Right lung (tissue), 2 donors: ENCODE measurements at regions not wholly inside any gene's neighbourhood (a gene's known extent, or its start where the extent isn't known, plus 50 kb on each side); places are given as distances from the start of the nearest gene placed in this dataset.

Experiments
- DNase-seq, 2 donors: peaks; one replicate each; pipeline ENCODE4 v3.0.0-alpha.2; 2013

DNA sequence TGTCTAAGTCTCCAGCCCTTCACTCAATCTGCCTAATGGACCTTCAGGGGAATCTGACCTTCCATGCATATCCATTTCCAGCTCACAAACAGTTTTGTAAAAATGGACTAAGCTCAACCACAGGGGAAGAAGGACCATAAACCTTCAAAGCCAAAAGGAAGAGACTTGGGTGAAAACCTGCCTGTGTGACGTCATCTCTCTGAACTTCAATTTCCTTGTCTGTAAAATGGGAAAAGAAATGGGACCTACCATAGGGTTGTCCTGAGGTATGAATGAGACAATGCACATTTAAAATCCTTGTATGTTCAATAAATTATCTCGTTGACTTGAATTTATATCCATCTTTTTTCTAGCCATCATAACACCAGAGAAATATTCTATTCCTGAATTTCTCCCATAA, 370.7 kb downstream of the INSC start:
- no peak for DNase-seq

DNA sequence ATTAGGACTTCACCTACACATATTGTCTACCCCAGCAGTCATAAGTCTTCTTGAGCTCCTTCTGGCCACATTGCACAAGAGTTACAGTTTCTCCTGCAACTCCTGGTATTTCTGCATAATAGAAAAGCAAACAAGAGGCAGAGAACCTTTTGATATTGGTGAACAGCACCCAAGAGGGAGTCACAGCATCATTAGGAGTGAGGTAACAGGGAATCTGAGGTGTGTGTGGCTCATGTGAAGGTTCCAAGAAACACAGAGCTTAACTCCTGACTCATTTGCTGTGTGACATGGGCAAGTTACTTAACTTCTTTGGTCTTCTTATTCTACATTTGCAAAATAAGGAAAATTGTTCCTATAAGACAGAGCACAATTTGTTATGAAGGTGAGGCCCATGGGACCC, 374.6 kb downstream of the INSC start:
- DNase-seq, result no peak

DNA sequence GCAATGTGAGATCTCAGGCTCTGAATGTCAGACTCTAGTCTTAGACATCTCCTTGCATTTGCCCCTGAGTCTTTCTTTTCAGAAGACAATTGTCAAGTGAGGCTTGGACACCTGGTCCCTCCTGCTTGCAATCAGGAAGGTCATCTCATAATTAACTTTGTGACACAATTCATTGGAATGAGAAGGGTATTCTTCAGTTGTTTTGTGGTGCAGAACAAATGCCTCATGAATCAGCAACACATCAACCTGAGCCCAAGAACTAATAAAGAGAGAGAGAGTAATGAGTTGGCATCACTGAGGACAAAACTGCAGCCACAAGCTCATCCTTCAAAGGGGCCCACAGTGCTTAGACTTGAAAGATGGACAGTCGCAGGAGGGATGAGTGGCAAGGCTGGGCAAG, 375.8 kb downstream of the INSC start:
- DNase-seq, result no peak

DNA sequence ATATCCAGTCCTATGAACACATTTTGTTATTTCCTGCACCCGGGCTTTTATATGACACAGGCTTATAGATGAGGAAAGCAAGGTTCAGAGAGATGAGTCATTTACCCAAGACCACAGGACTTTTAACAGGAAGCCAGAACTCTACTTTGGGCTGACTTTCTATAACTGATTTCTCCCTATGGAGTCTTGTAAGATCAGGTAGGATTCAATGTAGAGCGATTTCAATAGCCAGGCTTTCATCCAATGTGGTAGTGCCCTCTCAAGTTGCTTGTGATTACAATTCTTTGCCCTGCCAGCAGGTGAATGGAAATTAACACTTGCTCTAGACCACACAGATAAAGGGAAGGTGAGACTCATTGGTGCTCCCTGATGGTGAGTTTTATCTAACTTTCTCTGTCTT, 378.3 kb downstream of the INSC start:
- DNase-seq, result no peak

DNA sequence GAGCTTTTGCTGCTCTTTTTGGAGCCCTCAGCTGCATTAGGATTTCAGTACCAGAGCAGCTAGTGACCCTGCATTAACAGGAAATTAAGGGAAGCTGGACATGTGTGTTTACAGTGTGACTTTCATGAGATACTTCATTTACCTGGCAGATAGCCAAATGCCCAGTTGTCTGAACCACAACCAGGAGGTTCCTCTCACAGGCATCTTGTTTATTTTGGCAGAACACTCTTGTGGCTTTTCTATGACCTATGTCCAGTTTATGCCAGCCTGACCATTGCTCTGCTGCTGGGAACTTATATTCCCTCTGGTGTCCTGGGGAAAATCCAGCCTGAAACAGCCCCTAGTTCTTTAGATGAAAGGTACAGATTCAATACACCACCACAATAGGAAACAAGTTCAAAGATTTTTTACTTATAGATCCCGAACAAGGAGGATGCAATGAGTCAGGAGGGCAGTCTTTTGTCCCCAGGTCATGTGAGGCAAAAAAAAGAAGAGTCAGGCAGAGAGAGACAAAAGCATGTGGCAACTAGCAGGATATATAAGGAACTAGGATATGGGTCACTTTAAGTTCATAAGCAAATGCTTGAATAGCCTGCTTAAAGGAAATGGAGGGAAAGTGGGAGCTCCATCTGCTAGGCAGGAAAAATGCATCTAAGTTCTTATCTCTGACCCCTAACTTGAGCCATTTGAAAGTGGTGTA, 379.3 kb downstream of the INSC start:
- peak in 1 of 2 donors; percentile 15 for DNase-seq

DNA sequence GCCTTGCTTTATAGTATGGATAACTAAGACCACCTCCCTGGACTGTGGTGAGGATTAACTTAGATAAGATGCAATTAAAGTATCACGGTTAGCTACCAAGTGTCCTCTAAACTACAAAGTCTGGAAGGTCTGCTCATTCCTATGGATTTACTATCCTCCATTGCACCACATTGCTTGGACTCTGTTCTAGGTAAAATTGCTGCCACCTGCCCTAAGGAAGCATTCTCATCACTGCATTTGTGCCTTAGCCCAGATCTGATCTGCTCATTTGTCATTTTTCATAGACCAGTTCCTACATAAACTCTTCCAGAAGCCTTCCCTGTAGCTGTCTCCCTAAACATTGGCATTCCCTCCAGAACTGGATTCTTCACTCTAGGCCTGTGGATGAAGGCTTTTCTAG, 380.0 kb downstream of the INSC start:
- no peak for DNase-seq

DNA sequence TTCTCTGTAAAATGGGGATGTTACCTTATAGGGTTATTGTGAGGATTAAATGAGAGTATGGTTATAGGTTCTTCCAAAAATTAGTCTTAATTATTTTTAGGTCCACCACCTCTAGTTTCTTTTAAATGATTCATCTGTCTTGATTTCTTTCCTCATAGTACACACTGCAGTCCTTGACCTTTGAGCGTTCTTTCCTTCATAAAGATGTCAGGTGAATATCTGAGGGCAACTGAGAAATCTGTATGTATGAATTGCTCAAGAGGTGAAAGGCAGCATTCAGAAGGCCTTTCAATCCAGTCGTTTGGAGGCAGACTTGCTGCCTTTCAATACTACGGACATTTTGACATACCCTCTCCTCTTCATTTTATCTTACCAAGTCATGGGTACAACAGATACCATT, 380.7 kb downstream of the INSC start:
- no peak for DNase-seq

DNA sequence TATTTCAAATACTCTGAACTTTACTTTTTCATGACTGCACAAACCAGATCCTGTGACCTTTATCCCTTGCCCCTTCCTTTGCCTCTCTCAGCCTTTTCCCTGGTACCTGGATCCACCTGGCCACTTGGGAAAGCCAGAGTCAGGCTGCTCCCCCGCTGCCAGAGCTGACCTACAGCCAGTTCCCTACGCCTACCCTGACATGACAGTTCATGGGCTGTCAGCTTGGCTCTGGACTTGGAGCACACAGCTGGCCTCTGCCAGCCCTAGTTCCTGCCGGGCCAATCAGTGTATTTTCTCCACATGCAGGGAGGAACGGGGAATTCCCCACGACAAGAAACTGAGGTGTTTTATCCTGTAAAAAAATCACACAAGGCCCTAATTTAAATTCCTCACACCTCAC, 382.6 kb downstream of the INSC start:
- DNase-seq, result no peak

DNA sequence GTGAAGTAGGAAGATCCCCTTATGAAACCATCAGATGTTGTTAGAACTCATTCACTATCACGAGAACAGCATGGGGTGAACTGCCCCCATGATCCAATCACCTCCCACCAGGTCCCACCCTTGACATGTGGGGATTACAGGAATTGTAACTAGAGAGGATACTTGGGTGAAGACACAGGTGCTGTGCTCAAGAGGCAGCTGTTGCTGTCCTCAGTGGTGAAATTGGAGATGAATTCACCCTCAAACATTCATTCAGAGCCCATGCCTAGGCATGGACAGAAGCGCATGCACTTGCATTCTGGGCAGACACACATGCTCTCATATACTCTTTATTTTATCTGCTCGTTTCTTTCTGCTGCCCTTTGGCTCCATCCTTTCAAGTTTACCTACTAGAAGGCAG, 385.0 kb downstream of the INSC start:
- no peak for DNase-seq

DNA sequence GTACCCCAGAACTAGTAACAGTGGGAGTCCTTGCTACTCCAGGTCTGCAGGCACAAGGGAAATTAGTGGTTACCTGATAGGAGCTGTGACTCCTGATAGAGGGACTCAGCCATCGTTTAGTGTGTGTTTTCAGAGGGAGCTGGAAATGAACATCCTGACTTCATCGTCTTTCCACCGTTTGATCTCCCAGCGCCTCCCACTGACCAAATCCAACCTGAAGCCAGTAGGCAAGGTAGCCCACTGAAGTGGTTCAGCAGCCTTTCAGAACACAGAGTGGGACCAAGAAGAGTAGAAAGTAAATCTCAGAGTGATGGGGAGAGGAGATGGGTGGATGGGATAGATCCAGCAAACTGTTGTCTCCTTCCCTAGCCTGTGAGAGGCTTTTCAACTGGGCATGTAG, 385.9 kb downstream of the INSC start:
- no peak for DNase-seq

DNA sequence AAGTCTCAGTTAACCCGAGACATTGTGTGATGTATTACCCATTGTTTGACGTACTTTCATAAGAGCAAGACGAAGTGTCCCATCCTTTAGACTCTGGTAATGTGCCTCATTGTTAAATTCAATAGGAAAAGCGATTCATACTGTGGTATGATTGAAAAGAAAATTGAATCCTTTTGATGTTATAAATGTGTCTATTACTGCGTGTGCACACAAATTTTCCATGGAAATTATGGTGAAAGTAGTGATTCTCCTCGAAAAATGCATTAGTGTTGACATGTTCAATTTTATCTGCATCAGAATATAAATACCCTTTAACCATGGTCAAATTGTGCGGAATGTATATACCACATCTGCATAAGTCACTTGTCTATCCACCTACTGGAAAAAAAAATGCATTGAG, 386.8 kb downstream of the INSC start:
- DNase-seq, result no peak

DNA sequence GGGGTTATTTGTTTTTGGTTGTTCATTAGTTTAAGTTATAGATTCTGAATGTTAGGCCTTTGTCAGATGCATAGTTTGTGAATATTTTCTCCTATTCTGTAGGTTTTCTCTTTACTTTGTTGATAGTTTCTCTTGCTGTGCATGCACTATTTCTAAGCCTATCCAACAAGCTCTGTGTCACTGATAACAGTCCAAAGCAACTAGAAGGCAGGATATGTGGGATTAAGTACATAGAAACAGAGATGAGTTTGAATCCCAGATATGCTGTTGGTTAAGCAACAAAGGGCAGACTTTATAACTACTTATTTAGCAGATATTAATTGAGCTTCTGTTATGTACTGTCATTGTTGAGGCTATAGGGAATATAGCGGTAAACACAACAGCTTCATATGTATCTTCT, 390.4 kb downstream of the INSC start:
- DNase-seq, result no peak

DNA sequence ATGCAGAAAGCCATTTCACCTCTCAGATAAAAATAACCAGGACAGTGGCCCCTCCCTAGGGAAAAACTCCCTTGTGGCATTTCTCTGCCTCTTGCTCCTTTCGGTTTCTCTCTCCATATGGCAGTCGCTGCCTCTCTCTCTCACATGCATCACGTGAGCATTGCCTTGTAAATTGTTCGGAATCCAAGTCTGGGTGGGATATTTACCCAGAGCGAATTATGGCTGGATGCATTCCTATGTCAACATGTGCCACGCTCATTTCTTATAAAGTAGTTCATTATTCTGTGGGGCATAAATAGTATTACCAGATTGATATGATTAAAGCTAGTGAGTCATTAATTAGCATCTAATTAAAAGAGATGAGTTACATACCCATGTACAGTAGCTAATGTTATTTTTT, 392.9 kb downstream of the INSC start:
- no peak for DNase-seq

DNA sequence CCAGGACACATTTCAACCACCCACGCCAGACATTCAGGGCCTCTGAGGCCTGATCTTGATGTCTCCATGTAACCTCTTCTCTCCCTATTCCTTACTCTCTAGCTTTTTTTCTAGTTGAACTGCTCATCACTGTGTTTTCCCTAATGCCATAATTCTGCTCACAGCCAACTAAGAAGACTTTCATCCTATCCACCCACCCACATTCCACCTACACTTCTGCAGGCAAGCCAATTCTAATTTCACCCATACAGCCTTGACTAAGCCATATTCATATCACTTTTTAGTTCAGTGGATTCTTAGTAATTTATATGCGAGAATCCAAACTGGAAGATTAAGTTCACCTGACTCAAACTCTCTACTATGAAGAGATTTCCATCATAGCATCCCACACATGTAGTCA, 394.4 kb downstream of the INSC start:
- DNase-seq, result no peak

DNA sequence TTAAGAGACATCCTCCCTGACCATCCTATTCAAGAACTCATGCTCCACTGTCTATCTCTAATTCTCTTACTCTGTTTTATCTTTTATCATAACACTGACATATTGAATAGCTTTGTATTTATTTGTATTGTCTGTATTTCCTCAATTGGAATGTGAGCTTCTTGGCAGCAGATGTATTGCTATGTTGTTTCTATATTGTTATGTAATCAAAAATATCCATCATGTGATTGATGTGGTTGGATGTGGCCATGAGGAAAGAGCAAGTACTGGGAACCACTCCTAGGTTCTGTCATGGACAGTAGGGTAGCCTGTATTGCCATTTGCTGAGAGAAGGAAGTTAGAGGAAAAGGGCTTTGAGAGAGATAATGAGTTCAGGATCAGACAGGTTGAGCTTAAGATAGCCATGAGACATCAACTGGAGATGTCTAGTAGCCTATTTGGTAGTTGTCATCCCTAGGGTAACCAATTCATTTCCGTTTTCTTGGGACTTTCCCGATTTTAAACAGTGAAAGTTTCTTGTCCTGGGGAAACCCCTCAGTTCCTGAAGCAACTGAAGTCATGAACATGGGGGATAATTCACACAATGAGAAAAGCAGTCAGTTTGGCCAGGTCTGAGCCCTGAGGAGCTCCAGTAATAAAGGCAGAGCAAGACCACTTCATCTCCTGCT, 404.5 kb downstream of the INSC start:
- no peak for DNase-seq

DNA sequence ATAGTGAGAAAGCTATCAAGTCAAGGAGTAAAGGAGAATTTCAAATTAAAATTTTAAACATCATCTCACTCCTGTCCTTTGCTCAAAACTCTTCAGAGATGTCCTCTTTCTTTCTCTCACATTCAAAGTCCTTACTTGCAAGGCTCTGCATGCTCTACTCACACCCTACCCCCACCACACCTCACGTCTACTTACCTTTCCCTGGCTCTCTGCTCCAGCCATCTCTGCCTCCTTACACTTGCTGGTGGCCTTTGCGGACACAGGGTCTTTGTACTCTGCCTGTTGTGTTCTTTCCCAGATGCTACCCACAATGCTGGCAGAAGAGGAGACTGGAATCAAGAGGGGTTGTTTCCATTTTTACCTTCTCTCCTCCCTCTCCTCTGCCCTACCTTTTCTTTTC, 405.2 kb downstream of the INSC start:
- no peak for DNase-seq

DNA sequence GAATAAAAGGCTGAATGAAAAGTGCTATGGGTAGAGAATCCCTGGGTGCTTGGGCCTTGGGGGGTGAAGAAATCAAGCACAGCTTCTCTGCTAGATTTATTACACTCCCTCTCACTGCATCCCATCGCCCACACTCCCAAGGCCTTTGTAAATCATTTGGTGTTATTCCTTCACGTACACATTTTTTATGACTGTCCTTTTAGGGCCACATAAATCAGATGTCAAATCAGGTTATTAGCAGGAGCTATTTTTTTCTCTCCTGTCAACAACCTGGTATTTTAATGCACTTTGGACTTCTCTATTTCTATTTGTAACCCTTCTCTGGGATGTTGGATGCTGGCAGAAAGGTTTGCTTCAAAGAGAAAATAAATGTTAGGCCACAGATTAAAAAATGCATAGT, 408.8 kb downstream of the INSC start:
- no peak for DNase-seq

DNA sequence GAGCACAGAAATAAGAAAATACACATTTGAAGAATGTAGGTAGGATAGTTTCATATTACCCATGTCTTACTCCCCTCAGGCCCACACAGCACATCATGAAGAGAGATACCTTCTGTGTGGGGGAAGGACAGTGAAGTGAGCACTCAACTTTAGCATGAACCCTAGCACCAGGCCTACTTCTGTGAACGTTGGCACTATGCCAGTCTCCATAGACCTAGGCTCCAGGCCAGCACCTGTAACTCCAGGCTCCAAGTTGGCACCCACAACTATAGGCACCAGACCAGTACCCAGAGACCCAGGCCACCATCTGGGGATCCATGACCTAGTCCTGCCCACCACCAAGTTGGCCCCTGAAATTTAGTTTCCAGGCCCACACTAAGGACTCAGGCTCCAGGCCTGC, 410.9 kb downstream of the INSC start:
- no peak for DNase-seq

DNA sequence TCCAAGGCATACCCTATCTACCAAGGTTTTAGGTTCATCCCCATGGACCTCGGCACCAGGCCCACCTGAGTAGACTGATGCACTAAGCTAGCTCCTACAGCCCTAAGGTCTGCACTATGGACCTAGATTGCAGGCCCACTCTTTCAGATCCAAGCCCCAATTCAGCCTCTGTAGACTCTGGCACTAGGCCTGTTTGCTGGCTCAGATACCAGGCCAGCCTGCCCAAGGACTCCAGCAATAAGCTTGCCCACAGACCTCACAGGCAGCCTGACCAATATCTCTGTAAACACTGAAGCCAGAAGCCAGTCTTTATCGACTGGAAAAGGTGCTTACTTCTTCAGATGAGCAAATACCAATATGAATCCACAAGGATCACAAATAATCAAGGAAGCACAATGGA, 411.3 kb downstream of the INSC start:
- DNase-seq, result no peak

DNA sequence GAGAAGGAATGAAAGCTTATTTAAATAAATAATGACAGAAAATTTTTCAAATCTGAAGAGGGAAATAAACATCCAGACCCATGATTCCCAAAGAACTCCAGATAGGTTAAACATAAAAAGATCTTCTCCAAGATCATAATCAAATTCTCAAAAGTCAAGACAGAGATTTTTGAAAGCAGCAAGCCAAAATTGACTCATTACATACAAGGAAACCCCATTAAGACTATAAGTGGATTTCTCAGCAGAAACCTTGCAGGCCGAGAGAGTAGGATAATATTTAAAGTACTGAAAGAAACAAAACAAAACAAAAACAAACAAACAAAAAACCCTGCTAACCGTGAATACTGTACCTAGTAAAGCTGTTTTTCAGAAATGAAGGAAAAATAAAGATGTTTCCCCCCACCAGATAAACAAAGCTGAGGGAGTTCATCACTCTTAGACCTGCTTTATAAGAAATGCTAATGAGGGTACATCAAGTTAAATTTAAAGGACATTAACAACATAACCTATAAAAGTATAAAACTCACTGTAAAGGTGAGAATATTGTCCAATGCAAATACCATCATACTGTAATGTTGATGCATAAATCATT, 412.2 kb downstream of the INSC start:
- no peak for DNase-seq

DNA sequence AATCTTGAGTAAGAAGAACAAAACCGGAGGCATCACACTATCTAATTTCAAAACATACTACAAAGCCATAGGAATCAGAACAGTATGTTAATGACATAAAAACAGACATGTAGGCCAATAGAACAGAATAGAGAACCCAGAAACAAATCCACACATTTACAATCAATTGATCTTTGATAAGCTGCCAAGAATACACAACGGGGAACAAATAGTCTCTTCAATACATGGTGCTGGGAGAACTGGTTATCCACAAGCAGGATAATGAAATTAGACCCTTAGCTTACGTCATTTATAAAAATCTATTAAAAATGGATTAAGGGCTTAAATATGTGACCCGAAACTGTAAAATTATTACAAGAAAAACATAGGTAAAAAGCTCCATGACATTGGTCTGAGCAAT, 417.7 kb downstream of the INSC start:
- DNase-seq, result no peak

DNA sequence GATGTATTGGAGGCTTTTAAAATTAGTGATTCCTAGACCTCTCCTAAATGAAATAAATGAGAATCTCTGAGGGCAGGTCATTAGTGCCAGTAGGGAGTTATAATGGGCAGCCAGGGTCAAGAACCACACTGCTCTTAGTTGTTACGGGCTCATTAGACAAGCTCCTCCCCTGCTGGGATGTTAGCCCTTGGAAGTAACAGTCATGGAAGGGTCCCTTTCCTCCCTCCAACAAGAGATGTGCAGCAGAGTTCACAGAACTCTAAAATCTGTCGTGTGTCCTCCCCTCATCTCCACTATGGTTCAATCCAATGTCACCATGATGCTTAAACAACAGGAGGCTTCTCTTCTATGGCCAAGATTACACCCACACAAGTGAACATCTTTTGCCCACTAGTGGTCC, 419.5 kb downstream of the INSC start:
- no peak for DNase-seq

DNA sequence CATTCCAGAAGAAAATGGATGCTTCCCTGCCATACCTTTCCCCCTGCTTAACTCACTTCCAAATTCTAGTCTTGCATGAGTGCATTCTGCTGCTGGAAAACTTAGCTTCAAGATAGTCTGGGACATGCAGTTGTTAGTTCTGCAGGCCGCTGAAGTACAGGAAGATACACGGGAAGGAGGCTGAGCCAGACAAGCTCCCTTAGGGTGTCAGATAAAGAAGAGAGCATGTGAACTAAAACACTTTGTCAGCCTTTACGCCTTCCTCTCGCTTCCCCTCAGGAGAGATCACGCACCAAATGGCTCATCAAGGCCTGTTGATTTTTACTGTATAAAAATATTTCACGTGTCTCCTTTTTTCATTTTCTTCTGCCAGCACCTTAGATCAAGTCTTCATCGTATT, 420.7 kb downstream of the INSC start:
- DNase-seq, result no peak

DNA sequence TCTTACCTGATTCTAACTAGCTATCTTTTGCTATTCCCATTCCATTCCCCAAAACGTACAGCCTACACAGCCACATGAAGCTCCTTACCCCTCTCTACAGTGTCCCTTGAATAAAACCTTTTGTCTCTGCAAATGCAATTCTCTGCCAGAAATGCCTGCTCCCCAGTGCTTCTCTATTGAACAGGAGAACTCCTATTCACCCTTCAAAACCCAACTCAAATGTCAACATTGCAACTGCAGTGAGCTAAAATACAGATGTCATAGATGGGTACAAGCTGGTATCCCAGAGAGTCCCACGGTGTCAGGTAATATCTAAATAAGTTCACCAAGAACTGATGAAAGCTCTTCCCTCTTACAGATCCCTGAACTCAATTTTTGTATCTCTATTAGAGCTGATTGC, 421.7 kb downstream of the INSC start:
- no peak for DNase-seq
